ENCODE measurements at regions not wholly inside any gene's neighbourhood (a gene's known extent, or its start where the extent isn't known, plus 50 kb on each side); places are given as distances from the start of the nearest gene placed in this dataset.
A peak's percentile ranks its signal among the peaks of the same experiment; 100 is the strongest.
"Not testable (repeated sequence)": the region's sequence is repeated elsewhere in the genome, so short reads cannot be mapped to it uniquely, and the experiment has no call there.

DNA sequence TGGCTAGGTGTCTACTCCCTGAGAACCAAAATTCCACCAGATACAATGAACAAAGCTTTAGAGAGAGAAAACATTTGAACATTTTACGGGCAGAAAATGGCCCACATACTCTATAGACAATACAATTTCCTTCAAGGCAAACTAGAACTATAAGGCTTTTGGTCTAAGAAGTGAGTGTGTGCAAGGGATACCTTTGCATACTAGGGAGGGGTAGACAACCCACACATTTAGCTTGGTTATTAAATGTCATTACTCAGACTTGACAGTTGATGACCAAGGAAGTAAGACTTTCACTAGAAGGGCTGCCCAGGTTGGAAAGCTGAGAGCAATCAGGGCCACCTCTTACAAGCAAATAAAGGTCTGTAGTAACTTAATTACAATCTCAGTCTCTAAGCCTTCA lies 64.0 kb upstream of the PLEKHM1 start:
- not testable (repeated sequence) for DNase-seq (ENCODE audit: low spot score)

- not testable (repeated sequence) for DNase-seq (ENCODE audit: low spot score)
Measured at GRCh38 chr17:45558821-45559220, 68.3 kb upstream of the PLEKHM1 start.

GRCh38 chr17:45562868-45563267 lies 72.3 kb upstream of the PLEKHM1 start:
- DNase-seq (ENCODE audit: low spot score) = not testable (repeated sequence)

DNA sequence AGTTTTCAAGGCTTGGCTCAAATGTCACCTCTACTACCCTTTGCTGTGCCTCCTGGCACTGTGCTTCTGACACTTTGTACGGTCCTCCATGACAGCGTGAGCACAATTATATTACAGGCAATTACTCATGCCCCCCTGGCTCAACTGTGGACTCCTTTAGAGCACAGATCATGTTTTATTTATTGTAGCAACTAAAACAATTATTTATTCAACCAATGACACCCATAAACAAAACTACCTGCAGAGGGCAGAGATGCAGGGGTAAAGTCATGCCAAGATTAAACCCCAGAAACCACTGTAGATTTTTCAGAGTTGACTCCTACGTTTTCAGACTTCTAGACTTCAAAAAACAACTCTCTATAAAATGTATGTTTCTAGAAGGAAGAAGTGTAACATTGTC lies 72.8 kb upstream of the PLEKHM1 start:
- not testable (repeated sequence) for DNase-seq (ENCODE audit: low spot score)

DNA sequence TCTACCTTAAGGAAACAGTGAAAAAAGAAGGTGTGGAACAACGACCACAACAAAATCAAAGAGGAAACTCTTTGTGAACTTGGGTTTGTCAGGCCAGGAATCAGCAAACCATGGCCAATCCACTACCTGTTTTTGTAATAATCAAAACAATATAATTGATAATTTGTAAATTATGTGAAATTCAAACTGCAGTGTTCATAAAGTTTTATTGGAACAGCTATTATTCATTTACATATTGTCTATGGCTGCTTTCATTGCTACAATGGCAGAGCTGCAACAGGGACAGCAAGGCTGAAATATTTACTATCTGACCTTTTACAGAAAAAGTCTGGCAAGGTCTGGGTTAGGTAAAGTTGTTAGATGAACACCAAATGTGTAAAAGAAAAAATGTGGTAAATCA lies 77.8 kb upstream of the PLEKHM1 start:
- DNase-seq (ENCODE audit: low spot score) = not testable (repeated sequence)

GRCh38 chr17:45573326-45573725 lies 82.8 kb upstream of the PLEKHM1 start:
- DNase-seq (ENCODE audit: low spot score) = peak; percentile 7

- peak; percentile 7 for DNase-seq (ENCODE audit: low spot score)
Measured at GRCh38 chr17:45573924-45574770, 83.6 kb upstream of the PLEKHM1 start.

DNA sequence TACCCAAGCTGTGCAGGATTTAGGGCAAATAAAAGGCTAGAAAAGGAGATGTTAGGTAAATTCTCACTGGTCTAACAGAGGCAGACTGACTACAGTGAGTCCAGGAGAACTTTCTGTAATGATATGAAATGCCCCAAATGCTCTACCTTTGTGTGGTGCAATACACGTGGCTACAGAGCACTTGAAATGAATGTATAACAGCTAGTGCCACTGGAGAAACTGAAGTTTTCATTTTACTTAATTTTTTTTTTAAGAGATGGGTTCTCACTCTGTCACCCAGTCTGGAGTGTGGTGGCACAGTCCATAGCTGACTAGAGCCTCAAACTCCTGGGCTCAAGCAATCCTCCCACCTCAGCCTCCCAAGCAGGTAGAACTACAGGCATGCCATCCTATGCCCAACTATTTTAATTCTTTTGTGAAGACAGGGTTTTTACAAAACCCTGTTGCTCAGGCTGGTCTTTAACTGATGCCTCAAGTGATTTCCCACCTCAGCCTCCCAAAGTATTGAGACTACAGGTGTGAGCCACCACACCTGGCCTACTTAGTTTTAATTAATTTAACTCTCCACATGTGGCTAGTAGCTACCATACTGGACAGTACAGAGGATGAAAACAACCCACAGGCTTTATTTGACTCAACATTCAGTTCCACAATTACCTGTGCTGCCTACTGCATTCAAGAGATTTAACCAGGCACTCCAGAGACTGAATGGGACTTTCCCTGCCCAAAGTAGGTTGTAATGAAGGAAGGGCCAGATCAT lies 84.8 kb upstream of the PLEKHM1 start:
- peak; percentile 19 for DNase-seq (ENCODE audit: low spot score)

DNA sequence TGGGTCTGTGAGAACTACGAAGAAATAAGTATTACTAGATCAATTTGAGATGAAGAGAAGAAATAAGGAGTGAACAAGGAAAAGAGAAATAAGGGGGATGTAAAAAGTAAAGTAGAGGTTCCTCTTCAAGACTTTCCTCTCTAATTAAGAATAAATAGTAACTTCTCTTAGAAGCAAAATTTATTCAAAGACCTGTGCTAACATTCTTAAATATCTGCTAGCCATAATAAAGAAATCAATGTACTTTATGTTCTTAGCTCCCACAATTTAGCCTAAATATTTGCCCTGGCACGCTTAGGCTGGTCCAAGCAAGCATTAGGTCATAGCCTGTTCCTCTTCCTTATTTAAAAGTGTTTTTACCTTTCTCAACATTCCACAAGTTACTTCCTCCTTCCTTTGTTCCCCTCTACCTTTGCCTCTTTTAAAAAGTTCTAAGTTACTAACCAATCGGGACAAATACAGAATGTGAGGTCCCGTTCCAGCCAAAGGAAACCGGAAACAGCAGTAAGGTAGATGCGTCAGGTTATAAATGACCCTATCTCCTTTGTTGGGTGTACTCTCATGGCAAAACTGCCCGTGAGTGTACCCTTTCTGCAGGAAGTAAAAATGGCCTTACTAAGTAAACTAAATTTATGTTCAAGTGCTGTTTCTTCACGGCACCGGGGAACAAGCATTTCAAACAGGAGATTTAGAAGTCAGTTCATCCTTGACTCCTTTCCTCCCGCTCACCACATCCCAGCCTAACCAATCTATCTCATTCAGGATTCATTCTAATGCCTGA lies 86.2 kb upstream of the PLEKHM1 start:
- DNase-seq (ENCODE audit: low spot score) = peak; percentile 16

- DNase-seq (ENCODE audit: low spot score) = peak; percentile 19
Measured at GRCh38 chr17:45577571-45578279, 87.2 kb upstream of the PLEKHM1 start.

DNA sequence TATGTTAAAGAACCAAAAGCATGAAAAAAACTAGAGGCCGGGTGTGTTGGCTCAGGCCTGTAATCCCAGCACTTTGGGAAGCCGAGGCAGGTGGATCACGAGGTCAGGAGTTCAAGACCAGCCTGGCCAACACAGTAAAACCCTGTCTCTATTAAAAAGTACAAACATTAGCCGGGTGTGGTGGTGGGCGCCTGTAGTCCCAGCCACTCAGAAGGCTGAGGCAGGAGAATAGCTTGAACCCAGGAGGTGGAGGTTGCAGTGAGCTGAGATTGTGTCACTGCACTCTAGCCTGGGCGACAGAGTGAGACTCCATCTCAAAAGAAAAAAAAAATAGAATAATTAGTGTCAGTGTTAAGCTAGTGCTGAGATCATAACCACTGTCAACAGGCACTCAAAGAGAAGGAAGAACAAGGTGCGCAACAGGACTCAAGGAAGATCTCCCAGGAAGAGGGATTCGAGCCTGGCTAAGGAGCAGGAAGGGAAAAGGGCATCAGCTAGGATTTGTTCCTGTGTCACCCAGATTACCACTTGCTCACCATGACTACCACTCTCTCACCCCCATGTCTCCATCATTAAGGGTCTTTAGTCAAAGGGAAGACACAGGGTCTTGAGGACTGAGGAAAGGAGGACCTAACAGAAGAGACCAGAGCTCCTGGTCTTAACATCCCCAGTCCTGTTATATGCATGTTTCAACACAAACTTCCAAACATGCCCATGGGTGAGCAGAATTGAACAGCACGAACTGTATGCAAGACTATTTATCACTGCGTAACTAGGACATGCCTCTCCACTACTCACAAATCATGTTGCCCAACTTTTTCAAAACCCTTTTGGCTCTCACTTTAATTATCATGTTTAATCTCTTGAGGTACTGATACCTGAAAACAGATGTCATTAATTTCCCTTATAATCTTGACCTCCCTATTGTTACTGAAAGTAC lies 88.3 kb upstream of the PLEKHM1 start:
- peak; percentile 37 for DNase-seq (ENCODE audit: low spot score)

GRCh38 chr17:45579529-45580495 lies 89.3 kb upstream of the PLEKHM1 start:
- peak; percentile 35 for DNase-seq (ENCODE audit: low spot score)

DNA sequence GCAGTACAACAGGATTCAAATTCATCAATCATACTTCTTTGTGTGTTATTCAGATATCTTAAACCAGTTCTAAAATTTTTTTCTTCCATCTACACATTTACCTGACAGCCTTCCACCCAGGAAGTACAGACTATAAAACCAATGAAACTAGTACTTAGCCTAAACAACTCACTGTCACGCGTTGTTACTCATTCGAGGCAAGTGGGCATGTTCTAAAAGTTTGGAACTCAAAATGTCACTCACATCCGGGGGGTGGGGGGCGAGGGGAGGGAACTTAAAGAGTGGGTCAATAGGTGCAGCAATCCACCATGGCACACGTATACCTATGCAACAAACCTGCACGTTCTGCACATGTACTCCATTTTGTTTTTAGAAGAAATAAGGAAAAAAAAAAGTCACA lies 90.4 kb upstream of the PLEKHM1 start:
- no peak for DNase-seq (ENCODE audit: low spot score)

DNA sequence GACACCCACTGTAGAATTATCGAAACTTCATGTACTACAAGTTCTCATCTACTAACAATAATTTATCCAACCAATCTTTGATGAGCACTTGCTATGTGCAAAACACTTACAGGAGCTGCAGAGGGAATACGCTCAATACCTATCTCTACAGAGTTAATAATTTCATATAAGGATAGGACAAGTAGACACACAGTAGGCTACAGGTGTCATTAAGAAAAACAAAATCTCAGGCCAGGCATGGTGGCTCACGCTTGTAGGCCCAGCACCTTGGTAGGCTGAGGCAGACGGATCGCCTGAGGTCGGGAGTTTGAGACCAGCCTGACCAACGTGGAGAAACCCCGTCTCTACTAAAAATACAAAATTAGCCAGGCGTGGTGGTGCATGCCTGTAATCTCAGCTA lies 91.3 kb upstream of the PLEKHM1 start:
- DNase-seq (ENCODE audit: low spot score) = no peak

DNA sequence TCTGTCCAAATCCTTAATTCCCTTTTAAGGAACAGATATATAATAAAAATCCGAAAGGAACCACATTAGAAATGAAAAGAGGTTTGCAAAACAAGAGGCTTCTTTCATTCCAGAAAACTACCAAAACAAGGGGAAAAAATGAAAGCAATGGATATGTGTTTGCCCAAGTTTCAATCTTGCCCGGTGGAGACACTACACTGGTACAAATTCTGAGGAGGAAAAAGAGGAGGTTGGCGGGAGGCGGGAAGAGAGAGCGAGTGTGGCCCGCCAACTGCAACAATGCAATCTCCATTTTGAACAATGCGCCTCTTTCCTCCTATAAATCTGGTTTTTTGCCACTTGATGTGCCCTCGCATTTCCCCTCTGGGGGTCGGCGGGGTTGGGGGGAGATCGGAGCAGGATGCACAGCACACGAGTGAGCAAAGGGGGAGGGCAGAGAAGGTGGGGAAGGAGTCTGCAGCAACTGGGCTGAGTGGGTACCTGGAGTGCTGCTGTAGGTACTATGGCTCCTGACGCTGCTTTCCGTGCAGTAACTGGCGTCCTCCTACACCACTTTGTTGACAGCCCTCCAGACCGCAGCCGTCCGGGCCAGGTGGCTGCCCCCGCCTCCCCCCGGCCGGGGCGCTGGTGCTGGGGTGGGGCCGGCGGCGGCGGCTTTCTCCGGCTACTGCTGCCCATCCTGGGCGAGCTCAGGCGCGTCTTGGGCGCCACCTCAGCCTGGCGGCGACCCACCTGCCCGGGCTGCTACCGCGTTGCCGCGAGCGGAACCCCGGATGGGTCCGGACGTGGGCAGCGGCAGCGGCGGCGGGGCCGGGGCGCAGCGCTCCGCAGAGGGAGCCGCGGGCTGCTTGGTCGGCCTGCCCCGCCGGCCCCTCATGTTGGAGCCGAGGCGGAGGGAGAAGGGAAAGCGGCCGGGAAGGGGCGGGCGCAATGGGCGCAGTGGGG lies 93.8 kb upstream of the PLEKHM1 start:
- peak; percentile 82 for DNase-seq (ENCODE audit: low spot score)

GRCh38 chr17:45585037-45585733 lies 94.7 kb upstream of the PLEKHM1 start:
- DNase-seq (ENCODE audit: low spot score) = peak; percentile 91
